AG04449 (cell line): ENCODE measurements at regions not wholly inside any gene's neighbourhood (a gene's known extent, or its start where the extent isn't known, plus 50 kb on each side); places are given as distances from the start of the nearest gene placed in this dataset.

Experiments
- CTCF ChIA-PET: fragments of 350-600 bp; formaldehyde crosslinking; extraction: SDS; loops from one replicate; lab custom pipeline; 2021; ENCODE audit warnings: antibody characterized with exemption; lab: Yijun Ruan, JAX
- POLR2A ChIA-PET: fragments of 400-600, 350-600 bp; formaldehyde crosslinking; extraction: SDS; loops from one replicate; lab custom pipeline; 2020; ENCODE audit warnings: antibody characterized with exemption, inconsistent platforms; lab: Yijun Ruan, JAX
- DNase-seq: peaks from one replicate; pipeline ENCODE4 v3.0.0-alpha.2; 2010; ENCODE audit warnings: low read depth, low spot score
- H3K4me3 ChIP-seq: 2 replicates; pipeline ENCODE4 v1.5.1; 2011; ENCODE audit warnings: low read depth, mild to moderate bottlenecking, control low read depth, low read length
- CTCF ChIP-seq: IDR thresholded peaks from one replicate; pipeline ENCODE4 v1.5.1; 2011; ENCODE audit warnings: mild to moderate bottlenecking, moderate library complexity, low read length, control low read depth, inconsistent platforms; ENCODE audit not compliant: insufficient read depth; ENCODE audit errors: missing control alignments

DNA sequence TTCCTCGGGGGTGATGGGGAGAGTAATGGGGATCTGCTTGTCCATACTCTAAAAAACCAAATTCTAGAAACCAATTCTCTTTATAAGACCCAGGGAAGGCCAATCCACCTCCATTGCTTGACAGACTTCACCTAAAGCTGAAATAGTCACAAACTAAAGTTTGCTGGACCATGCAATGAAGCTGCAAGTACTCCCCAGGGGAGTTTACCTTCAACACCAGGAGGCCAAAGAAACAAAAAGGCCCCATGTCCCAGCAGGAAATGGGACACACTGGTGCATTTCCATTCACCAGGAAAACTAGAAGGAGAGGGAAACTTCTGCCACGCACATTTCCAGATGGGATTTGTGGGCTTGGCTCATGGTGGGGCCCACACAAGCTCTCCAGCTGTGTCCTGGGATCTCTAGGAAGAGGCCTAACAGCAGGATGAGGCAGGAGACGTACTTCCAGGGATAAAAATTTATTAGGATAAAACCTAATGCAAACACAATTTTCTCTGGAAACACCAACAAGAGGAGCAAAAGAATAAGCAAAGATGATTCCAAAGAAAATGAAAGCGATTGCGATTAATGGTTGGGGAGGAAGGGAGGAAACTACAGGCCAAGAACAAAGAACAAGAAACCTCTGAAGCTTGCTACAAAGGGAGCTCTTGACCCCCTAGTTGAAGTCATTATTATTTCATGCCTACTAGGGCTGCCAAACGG lies 238.0 kb upstream of the LRTM1 start:
- CTCF ChIA-PET, result interaction anchor here (0.7 to 4.0 kb wide), 16 partner anchors 15 to 556 kb away, joined by 3 to 26 read pairs (median 4); no protein-coding TSS in a partner anchor
- no peak for DNase-seq
- no peak for TF ChIP-seq CTCF
- POLR2A ChIA-PET, result interaction anchor here (0.6 to 1.4 kb wide), 2 partner anchors 274 to 317 kb away, joined by 3 to 4 read pairs; no protein-coding TSS in a partner anchor
- H3K4me3 ChIP-seq, result no peak overlapping the region

GRCh38 chr3:55165278-55165677 lies 237.4 kb upstream of the LRTM1 start:
- ChIA-PET POLR2A (no interaction called here), CTCF (interaction anchor here (1.0 to 4.0 kb wide), 5 partner anchors 210 to 321 kb away, joined by 3 to 12 read pairs (median 4); no protein-coding TSS in a partner anchor)
- no peak for TF ChIP-seq CTCF

DNA sequence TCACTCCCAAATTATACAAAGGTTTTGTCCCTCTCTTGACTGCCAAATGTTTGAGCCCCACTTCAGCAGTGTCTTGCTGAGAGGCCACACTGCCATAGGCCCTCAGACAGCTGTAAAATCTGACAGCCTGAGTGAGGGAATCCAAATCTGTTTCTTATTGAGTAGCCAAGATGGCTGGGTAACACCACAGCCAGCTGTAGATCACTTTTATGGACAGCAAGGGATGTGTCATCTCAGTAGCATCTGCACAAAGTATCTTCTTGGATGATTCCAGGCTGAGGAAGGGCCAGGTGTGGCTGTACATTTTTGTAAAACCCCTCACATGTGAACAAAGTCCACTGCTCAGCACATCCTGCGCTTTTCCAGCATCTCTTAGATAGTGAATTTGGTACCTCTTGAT lies 237.0 kb upstream of the LRTM1 start:
- H3K4me3 ChIP-seq, result no peak overlapping the region
- POLR2A ChIA-PET, result interaction anchor here (0.6 kb wide), 1 partner anchor 27 kb away, joined by 3 read pairs; no protein-coding TSS in a partner anchor
- CTCF ChIA-PET, result interaction anchor here (1.0 to 4.0 kb wide), 5 partner anchors 210 to 321 kb away, joined by 3 to 12 read pairs (median 4); no protein-coding TSS in a partner anchor
- no peak for DNase-seq
- no peak for TF ChIP-seq CTCF

More at GRCh38 chr3:55165278-55165677, 237.4 kb upstream of the LRTM1 start:
- H3K4me3 ChIP-seq, result no peak overlapping the region
- no peak for DNase-seq

DNA sequence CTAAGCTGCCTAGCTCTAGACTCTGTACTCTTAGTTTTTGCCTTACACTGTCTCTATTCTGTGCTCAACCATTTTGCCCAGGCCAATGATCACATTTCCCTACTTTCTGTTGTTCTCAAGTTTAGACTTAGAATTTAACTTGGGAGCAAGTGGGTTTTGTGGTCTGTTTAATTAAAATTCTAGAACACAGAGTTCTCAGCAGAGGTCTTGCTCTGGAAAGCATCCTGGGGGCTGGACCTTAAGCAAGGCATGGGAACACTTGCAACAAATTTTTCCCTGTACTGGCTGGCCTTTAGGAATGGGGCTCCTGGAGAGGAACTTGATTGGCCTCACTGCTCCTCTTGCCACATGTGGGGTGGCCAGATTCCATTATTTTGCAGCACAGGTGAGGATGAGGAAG lies 236.3 kb upstream of the LRTM1 start:
- TF ChIP-seq CTCF, result no peak
- CTCF ChIA-PET, result interaction anchor here (4.0 kb wide), 1 partner anchor 295 kb away, joined by 12 read pairs; no protein-coding TSS in a partner anchor

DNA sequence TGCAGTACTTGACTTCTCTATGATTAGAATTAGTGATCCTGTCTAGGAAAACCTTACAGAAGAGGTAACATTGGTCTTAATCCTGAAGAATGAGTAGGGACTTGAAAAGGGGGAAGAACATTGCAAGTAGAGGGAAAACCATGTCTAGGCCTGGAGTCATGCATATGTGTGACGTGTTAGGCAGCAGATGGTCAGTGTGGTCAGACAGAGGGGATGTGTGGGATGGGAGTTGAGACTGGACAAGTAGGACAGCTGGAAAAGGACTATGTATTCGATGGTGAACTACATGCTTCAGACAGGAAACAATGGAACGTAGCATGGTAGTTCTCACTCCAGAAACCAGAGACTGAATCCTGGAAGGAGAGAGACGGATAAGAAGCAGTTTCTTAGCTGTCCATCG lies 235.6 kb upstream of the LRTM1 start:
- no peak for TF ChIP-seq CTCF
- no peak for DNase-seq
- ChIA-PET CTCF (interaction anchor here (0.9 to 2.1 kb wide), 2 partner anchors 203 to 310 kb away, joined by 3 to 5 read pairs; no protein-coding TSS in a partner anchor), POLR2A (interaction anchor here (0.7 kb wide), 1 partner anchor 9 kb away, joined by 3 read pairs; no protein-coding TSS in a partner anchor)
- H3K4me3 ChIP-seq, result no peak overlapping the region

More for the DNA sequence above, 236.3 kb upstream of the LRTM1 start:
- DNase-seq, result no peak
- POLR2A ChIA-PET, result interaction anchor here (0.6 kb wide), 1 partner anchor 28 kb away, joined by 3 read pairs; no protein-coding TSS in a partner anchor
- no peak overlapping the region for H3K4me3 ChIP-seq
